HK-2 (cell line): ENCODE measurements at regions not wholly inside any gene's neighbourhood (a gene's known extent, or its start where the extent isn't known, plus 50 kb on each side); places are given as distances from the start of the nearest gene placed in this dataset.
"Not testable (repeated sequence)": the region's sequence is repeated elsewhere in the genome, so short reads cannot be mapped to it uniquely, and the experiment has no call there.

ENCODE experiments used
- DNase-seq: peaks from one replicate; pipeline ENCODE4 v3.0.0-alpha.2; 2018; ENCODE audit not compliant: unreplicated experiment

GRCh38 chr22:49415151-49415951 lies 412.3 kb downstream of the BRD1 start:
- no peak for DNase-seq

- DNase-seq, result no peak
Measured at GRCh38 chr22:49413551-49413950, 414.1 kb downstream of the BRD1 start.

GRCh38 chr22:49413146-49413545 lies 414.5 kb downstream of the BRD1 start:
- DNase-seq, result no peak

GRCh38 chr22:49412236-49412635 lies 415.4 kb downstream of the BRD1 start:
- no peak for DNase-seq

GRCh38 chr22:49411236-49411635 lies 416.4 kb downstream of the BRD1 start:
- no peak for DNase-seq

- DNase-seq, result no peak
Measured at GRCh38 chr22:49408102-49408836, 419.4 kb downstream of the BRD1 start.

GRCh38 chr22:49406879-49407587 lies 420.6 kb downstream of the BRD1 start:
- DNase-seq, result no peak

GRCh38 chr22:49406047-49406650 lies 421.5 kb downstream of the BRD1 start:
- no peak for DNase-seq

- DNase-seq, result no peak
Measured at GRCh38 chr22:49405590-49405989, 422.1 kb downstream of the BRD1 start.

- DNase-seq, result no peak
Measured at GRCh38 chr22:49404576-49405241, 423.0 kb downstream of the BRD1 start.

- no peak for DNase-seq
Measured at GRCh38 chr22:49404020-49404419, 423.7 kb downstream of the BRD1 start.

GRCh38 chr22:49403102-49403501 lies 424.6 kb downstream of the BRD1 start:
- DNase-seq, result no peak

GRCh38 chr22:49402169-49402568 lies 425.5 kb downstream of the BRD1 start:
- no peak for DNase-seq

- DNase-seq, result no peak
Measured at GRCh38 chr22:49400941-49401598, 426.6 kb downstream of the BRD1 start.

- no peak for DNase-seq
Measured at GRCh38 chr22:49400136-49400940, 427.3 kb downstream of the BRD1 start.

GRCh38 chr22:49398646-49399045 lies 429.0 kb downstream of the BRD1 start:
- DNase-seq, result no peak

- no peak for DNase-seq
Measured at GRCh38 chr22:49398115-49398514, 429.6 kb downstream of the BRD1 start.

- no peak for DNase-seq
Measured at GRCh38 chr22:49396817-49397216, 430.9 kb downstream of the BRD1 start.

- DNase-seq, result no peak
Measured at GRCh38 chr22:49395617-49396016, 432.1 kb downstream of the BRD1 start.

GRCh38 chr22:49395062-49395461 lies 432.6 kb downstream of the BRD1 start:
- DNase-seq, result not testable (repeated sequence)
